COLO829 (cell line): ENCODE measurements at regions not wholly inside any gene's neighbourhood (a gene's known extent, or its start where the extent isn't known, plus 50 kb on each side); places are given as distances from the start of the nearest gene placed in this dataset.
A peak's percentile ranks its signal among the peaks of the same experiment; 100 is the strongest.

Experiments used
- DNase-seq: peaks from one replicate; pipeline ENCODE4 v3.0.0; 2012; ENCODE audit warnings: low spot score

GRCh38 chr6:98548301-98548700, 286.1 kb upstream of the POU3F2 start:
- DNase-seq, result no peak

GRCh38 chr6:98560418-98560817, 274.0 kb upstream of the POU3F2 start:
- no peak for DNase-seq

DNA sequence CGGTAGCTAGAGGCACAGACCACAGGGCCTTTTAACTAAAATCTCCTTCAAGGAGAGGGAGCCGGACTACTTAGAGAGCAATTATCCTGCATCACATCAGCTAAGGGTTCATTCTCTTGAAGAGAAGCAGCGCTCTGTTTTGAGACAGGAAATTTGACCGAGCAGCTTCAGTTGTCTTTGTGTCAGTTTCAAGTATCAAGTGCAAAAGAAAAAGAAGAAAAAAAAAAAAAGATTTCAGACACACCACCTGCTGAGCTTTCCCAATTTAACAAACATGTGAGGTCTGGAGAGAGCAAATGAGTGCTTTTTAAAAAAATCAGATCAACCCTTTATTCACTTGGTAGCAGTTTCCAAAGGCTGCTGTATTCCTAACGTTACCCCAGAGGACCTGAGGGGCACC, 273.5 kb upstream of the POU3F2 start:
- DNase-seq, result no peak

DNA sequence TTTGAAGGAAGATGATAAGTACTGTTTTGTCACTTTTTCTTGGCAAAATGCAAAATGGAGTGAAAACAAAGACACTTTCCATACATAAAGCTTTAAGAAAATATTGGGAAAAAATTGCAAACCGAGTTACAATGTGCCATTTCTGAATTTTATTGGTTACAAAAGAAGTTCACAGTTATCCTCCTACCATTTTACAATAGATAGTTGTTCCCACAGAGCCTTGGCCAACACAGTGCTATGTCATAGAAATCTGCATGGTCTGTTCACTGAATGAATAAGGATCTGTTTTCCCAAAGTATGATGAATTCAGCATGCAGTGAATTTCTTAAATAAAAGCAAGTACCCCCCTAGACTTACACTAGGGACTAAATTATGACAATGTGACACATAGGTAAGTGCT, 268.2 kb upstream of the POU3F2 start:
- DNase-seq, result peak; percentile 40

DNA sequence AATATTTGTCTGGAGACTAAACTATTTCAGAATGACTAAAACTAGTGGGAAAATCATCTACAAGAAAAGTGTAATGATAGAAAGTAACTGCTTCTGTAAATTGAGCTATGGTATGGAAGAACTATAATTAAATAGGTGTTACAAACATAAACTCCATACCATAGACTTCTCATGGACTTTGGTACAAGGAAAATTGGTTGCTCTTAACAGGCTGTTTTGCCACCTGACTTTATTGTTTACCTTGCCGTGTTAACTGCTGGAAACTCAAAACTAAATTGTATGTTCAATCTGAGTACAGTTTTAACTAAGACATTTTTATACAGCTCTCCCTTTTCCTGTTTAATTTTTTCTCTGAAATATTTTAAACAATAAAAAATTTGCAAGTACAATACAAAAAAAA, 261.8 kb upstream of the POU3F2 start:
- DNase-seq, result no peak

DNA sequence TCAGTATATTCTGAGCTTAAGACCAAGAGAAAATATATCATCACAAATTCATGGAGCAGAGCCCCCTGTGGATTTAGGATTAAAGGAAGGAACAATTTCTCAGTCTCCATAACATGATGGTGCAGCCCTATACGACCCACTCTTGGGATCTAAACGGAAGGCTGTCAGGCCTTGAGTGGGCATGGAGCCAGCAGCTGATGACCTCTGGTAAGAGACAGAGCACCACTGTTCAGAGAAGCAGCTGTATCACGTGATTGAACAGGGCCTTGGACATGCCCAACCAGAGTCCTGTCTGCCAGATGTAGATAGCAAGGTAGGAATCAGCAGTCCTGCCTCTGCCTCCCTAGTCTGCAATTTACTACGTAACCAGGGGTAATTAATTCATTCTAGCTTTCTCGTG, 259.4 kb upstream of the POU3F2 start:
- peak; percentile 85 for DNase-seq

DNA sequence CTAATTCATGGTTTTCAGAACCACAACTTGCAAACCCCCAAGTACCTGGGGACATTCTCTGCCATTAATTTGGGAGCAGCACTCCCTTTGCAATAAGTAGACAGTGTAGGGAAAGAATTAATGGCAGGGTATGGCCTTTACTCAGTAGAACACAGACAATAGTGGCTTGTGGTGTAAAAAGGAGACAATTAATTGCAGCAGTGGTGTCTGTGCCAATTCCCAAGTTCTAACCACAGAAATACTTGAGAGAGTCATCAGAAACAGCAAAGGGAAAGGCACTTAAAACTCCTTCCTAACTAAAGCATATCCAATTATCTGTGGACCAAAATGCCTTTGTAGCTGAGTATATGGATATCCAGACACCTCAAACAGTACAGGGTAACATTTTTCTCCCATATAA, 257.6 kb upstream of the POU3F2 start:
- DNase-seq, result no peak

DNA sequence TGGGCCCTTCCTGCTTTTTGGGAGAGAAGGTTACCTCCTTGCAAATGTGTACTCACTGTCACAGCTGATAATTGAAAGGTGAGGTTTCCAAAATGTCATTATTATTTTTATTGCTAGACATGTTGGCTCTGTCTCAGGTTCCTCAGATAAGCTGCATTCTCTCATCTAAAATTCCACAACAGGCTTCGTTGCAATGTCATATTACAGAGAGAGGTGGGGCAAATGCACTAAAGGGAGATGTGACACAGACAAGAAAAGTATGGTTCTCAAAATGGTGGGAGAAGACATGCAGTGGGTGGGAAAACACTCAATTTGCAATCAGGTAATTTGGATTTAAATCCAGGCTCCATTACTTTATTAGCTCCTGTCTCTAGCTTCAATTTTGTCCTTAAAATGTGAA, 256.4 kb upstream of the POU3F2 start:
- no peak for DNase-seq

DNA sequence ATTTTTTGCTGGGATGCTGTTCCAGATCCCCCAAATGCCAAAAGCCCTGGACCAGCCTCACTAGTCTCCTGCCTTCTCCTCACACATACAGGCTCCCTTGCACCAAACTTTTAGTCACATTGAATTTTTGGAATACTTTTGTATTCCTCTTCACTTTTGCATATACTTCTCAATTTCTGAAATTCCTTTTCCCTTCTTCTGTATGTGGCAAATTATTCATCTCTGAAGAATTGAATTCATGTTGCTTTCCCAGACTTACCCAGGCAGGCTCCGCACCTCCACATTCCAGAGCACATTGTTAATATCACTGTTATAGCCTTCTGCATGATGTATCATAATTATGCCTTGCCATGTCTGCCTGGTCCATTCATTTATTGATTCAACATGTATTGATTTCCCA, 255.3 kb upstream of the POU3F2 start:
- no peak for DNase-seq

- no peak for DNase-seq
These were observed 254.4 kb upstream of the POU3F2 start for GRCh38 chr6:98579941-98580340.

DNA sequence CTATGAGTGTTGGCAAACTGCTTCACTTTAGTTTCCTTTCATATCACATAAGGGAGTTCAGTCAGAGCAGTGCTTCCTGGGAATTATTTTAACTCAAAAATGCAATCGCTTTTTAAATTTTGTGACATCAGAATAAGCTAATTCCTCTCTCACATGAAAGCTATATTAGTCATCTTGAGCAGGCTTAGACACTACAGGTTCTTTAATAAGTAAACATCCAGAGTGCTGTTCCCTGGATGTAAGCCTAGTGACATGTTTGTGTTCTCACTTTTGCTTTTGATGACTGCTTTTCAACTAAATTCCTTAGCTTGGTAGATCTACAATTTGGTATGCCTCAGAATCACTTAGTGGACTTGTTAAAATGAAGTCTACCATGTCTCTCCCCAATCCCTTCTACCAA, 252.7 kb upstream of the POU3F2 start:
- DNase-seq, result no peak

DNA sequence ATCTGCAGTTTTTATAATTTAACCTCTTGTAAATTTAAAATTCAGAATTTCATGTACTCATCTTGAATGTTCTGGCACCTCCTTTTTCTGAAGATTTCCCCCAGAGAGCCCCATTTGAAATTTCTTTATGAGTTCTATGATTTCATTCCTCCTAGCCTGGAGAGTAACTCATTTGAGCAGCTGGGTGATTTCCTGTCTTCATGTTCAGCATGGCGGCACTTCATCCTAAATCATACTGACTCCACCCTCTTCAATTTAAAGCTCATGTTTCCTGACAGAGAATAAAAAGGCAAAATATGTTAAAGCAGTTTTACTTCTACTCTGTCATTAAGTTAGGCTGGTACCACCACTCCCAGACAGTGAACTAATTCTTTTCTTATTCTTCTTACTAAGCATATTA, 250.9 kb upstream of the POU3F2 start:
- no peak for DNase-seq

DNA sequence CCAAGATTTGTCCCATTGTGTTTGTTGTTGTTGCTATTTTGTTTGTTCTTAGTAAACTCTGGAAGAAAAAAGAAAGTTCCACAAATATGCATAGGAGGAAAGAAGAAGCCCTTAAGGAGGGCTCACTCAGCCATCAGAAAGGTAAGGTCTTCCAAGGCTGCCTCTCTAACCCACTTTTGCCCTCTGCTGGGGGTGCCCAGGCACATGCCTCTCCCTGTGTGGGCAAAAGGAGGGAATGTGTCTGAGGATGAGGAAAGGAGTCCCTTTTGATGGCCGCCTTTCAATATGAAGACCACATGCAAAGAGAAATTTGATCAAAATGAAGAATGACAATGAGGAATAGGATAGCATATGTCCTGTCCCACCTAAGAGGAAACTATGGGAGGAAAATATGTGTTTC, 248.2 kb upstream of the POU3F2 start:
- DNase-seq, result no peak

DNA sequence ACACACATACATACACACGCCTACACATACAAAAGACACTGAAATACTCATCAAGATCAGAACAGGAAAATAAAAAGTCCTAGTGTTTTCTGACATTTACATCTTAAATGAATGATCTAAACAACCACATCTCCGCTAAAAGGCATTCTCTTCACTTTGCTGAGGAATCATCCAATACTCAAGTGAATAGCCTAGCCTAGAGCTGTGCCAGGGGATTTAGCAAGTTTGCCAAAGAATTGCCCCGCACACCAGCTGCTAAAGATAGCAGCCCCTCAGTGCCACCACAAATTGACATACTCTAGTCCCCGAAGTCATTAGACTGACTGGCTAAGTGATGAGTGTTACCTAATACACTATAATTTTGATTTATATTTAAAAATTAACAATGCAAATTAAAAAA, 246.8 kb upstream of the POU3F2 start:
- no peak for DNase-seq

- no peak for DNase-seq
These were observed 244.8 kb upstream of the POU3F2 start for GRCh38 chr6:98589536-98589935.

- DNase-seq, result no peak
These were observed 244.2 kb upstream of the POU3F2 start for GRCh38 chr6:98590136-98590681.

GRCh38 chr6:98590997-98591396, 243.4 kb upstream of the POU3F2 start:
- DNase-seq, result no peak

DNA sequence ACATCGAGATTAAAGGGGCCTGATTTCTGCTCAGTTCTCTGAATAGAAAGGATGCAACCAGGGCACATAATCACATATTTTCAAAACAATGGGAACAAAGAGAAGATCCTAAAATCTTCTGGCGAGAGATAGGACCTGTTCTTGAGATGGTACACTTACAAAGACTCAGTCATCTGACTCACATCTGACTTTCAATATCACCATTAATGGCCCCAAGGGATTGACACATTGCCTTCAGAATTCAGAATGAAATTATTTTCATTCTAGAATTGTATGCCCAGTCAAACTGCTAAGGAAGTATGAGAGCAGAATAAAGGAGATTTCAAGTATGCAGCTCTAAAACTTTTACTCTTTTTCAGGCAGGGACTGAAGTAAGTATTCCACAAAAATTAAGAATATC, 240.7 kb upstream of the POU3F2 start:
- peak; percentile 48 for DNase-seq

- no peak for DNase-seq
These were observed 232.7 kb upstream of the POU3F2 start for GRCh38 chr6:98601716-98602115.

DNA sequence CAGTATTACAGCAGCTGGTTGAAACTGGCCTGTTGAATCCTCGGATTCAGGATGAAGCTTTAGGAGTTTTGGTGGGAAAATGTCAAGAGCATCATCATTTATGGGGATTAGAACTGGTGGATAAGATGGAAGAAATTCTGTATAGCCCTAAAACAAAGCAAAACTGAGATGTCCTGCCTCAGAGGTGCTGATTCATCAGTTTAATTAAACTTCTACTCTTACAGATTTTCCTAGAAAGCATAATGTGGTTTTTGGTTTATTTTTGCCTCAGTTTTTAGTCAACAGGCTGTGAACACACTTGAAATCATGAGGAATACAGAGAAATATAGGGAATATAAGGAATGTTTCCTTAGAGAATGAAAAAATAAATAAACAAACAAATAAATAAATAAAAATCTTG, 228.7 kb upstream of the POU3F2 start:
- no peak for DNase-seq

DNA sequence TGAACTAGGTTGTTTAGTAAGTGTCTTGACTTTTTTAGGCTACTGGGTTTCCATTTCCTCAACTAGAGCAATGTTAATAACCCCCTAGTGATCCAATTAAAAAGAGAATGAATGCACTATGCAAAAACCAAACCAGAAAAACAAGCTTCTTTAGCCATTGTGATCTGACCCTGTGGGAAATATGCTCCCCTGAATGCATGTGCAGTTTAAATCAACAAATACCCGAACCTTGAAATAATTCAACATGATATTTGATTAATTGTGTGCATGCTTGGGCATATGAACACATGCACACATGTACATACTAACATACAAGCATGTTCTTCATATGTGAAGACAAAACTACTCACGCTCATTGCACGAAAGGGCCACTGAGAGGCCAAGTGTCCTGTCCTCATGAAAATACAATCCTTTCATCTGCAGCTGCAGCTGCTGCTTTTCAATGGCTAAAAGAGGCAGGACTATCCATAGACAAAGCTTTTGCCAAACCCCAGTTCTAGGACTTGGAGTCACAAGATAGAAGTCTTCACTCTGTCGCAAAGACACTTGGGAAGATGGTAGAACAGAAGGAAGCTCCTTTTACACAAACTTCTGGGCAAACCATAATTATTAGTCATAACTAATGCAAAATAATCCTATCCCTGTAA, 207.1 kb upstream of the POU3F2 start:
- DNase-seq, result no peak

DNA sequence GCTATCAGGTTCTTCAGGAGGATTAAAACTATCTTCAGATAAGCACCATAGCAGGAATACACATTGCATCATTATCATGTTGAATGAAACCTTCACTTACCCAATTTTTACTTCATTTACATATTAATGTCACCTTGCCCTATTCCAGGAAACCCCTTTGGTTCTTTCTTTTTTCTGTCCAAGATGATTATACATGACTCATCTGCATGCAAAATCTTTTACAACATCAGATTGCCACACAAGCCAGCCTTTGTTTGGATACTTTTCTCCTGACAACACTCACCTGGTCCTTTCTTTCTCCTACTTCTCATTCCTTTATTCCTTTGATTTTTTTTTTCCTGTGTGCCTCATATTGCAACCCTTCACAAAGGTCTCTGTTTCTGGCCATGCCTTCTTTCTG, 200.5 kb upstream of the POU3F2 start:
- DNase-seq, result peak; percentile 18

DNA sequence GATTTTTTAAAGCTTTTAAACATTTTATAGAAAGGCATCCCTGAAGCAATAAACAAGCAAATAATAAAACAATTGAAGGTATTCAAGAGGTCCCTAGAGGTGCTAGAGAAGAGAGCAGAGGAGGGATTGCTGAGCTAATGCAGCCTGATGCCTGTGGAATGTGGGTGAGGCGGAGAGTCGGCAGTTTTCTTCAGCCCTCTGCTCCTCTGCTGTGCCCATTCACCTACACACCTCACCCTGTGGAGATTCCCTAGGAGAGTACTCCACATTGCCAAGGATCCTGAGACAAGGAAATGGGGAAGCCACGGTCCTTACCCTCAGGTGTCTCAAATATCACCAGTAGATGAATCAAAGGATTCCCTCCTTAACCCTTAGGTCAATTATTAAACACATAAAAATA, 199.8 kb upstream of the POU3F2 start:
- no peak for DNase-seq

DNA sequence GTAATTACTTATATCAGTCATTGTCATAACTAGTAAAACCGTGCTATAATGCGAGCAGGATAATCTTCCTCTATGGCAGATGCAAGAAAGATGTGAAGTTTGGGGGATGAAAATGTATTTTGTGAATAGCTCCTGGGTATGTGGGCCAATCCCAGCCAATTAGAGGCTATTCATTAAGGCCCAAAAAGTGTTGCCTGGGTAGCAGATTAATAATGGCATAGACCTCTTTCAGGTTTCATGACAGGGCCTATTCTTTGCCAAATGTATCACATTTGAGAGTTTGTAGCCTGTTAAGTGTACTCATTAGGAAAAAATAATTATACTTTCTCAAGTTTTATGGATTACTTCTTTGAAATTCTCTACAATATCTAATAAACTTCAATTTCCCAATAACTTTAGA, 199.2 kb upstream of the POU3F2 start:
- DNase-seq, result no peak

DNA sequence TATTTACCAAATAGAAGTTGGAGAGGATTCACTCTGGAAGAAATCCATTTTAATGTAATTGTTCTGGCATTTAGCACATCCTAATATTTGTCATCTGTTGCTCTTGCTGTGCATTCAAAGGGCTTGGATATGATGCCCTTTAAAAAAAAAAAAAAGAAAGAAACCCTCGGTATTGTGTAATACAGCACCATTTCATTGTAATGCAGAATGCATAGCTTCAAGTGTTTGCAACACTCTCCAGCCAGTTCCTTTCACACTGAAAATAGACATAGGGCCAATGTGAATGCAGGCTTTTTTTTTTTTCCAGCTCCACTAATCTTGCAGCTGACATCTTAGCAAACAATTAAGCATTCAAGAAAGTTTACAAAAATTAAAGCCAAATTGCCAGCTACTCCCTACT, 197.4 kb upstream of the POU3F2 start:
- no peak for DNase-seq
